ENCODE measurements at regions not wholly inside any gene's neighbourhood (a gene's known extent, or its start where the extent isn't known, plus 50 kb on each side); places are given as distances from the start of the nearest gene placed in this dataset.

- no peak for TF ChIP-seq CTCF (IDR thresholded peaks at IDR 0.05; ENCODE audit: low read length)
- TF ChIP-seq EZH2 (IDR thresholded peaks at IDR 0.05; ENCODE audit: borderline replicate concordance, low read length), result no peak
These were observed 61.9 kb upstream of the JAK2 start for GRCh38 chr9:4923141-4923540.

Data from OCI-LY1 (cell line).